A549 (cell line): ENCODE measurements at regions not wholly inside any gene's neighbourhood (a gene's known extent, or its start where the extent isn't known, plus 50 kb on each side); places are given as distances from the start of the nearest gene placed in this dataset.
"Not testable (repeated sequence)": the region's sequence is repeated elsewhere in the genome, so short reads cannot be mapped to it uniquely, and the experiment has no call there.

Source experiments
- ATAC-seq, 2 experiments: fragments of 200-7000 bp in 1 of 2; fragments of >200 bp in 1 of 2; cut with Nextera tagmentation in 1 of 2; cut with Tn5 transposase in 1 of 2; 3 replicates each; pipeline versions ENCODE4 v1.8.0 to v1.9.1; 2018 to 2020; ENCODE audit warnings: mild to moderate bottlenecking in 1 of 2, moderate library complexity in 1 of 2
- CTCF ChIA-PET: fragments of 300-600 bp; sonication (Branson Sonifier 250); formaldehyde crosslinking; extraction: SDS; loops from one replicate; lab custom pipeline; 2021; ENCODE audit warnings: antibody characterized with exemption, inconsistent platforms; lab: Yijun Ruan, JAX
- POLR2A ChIA-PET: fragments of 350-600 bp; formaldehyde crosslinking; extraction: SDS; loops from one replicate; lab custom pipeline; 2021; ENCODE audit warnings: antibody characterized with exemption, inconsistent platforms; lab: Yijun Ruan, JAX
- DNase-seq, 2 experiments: peaks; one replicate each; pipeline versions ENCODE4 v3.0.0 to v3.0.0-alpha.2; 2011 to 2016; ENCODE audit warnings: low read depth in 1 of 2, low spot score in 1 of 2
- FAIRE-seq: peaks from 2 replicates; lab custom pipeline; 2011; peaks lifted over from hg19 to GRCh38; lab: Jason Lieb, UNC
- H3K27ac ChIP-seq, 2 experiments: fragments of >200 bp; sonication (Bioruptor Twin); formaldehyde crosslinking; 3 replicates each; pipeline ENCODE4 v1.5.1; 2016 to 2017
- H3K4me1 ChIP-seq: fragments of >200 bp; sonication (Bioruptor Twin); formaldehyde crosslinking; 3 replicates; pipeline ENCODE4 v1.6.1; 2016
- H3K4me2 ChIP-seq: fragments of >200 bp; sonication (Bioruptor Twin); formaldehyde crosslinking; 3 replicates; pipeline ENCODE4 v1.6.1; 2016
- H3K4me3 ChIP-seq: fragments of >200 bp; sonication (Bioruptor Twin); formaldehyde crosslinking; 3 replicates; pipeline ENCODE4 v1.5.1; 2016
- H3K9me3 ChIP-seq: fragments of >200 bp; sonication (Bioruptor Twin); formaldehyde crosslinking; 3 replicates; pipeline ENCODE4 v1.6.1; 2016
- BHLHE40 ChIP-seq: IDR thresholded peaks from 2 replicates; pipeline ENCODE4 v1.6.1; 2012; ENCODE audit warnings: low read depth, low read length, inconsistent platforms
- CBX2 ChIP-seq: fragments of 200-600 bp; sonication (generic); IDR thresholded peaks from 2 replicates; pipeline ENCODE4 v1.6.1; 2016; ENCODE audit warnings: low read depth, mild to moderate bottlenecking, borderline replicate concordance
- CEBPB ChIP-seq, 2 experiments: fragments of >200 bp in 1 of 2; sonication (Bioruptor Twin) in 1 of 2; formaldehyde crosslinking in 1 of 2; IDR thresholded peaks; 2 replicates each; pipeline ENCODE4 v1.6.1; 2012 to 2016
- EHF ChIP-seq: fragments of 250-450 bp; sonication (Bioruptor Pico); IDR thresholded peaks from 2 replicates; pipeline ENCODE4 v1.5.0; 2020; ENCODE audit warnings: mild to moderate bottlenecking
- EHMT2 ChIP-seq: fragments of 200-600 bp; sonication (generic); IDR thresholded peaks from 2 replicates; pipeline ENCODE4 v1.6.1; 2016; ENCODE audit warnings: antibody characterized with exemption, low read depth, mild to moderate bottlenecking, moderate library complexity
- ESRRA ChIP-seq: fragments of 150-350 bp; IDR thresholded peaks from 2 replicates; pipeline ENCODE4 v1.6.1; 2014; ENCODE audit warnings: mild to moderate bottlenecking, low read length, borderline replicate concordance
- FOXS1 ChIP-seq: fragments of 250-450 bp; sonication (Bioruptor Pico); IDR thresholded peaks from 2 replicates; pipeline ENCODE4 v1.5.0; 2020; ENCODE audit warnings: mild to moderate bottlenecking, moderate library complexity
- GATA3 ChIP-seq: IDR thresholded peaks from 2 replicates; pipeline ENCODE4 v1.6.1; 2012; ENCODE audit warnings: borderline replicate concordance
- HEYL ChIP-seq: fragments of 250-450 bp; sonication (Bioruptor Pico); IDR thresholded peaks from 2 replicates; pipeline ENCODE4 v1.8.0; 2021; ENCODE audit warnings: mild to moderate bottlenecking, moderate library complexity
- HOXB5 ChIP-seq: fragments of 250-450 bp; sonication (Bioruptor Pico); IDR thresholded peaks from 2 replicates; pipeline ENCODE4 v1.5.0; 2020; ENCODE audit warnings: mild to moderate bottlenecking, moderate library complexity
- KDM5A ChIP-seq: fragments of 200-600 bp; sonication (generic); IDR thresholded peaks from 2 replicates; pipeline ENCODE4 v1.6.1; 2016; ENCODE audit warnings: antibody characterized with exemption, mild to moderate bottlenecking
- NFE2L2 ChIP-seq: fragments of 150-350 bp; conservative IDR thresholded peaks from 2 replicates; pipeline ENCODE4 v1.6.1; 2014; ENCODE audit warnings: low read length
- POLR2A ChIP-seq: IDR thresholded peaks from 2 replicates; pipeline ENCODE4 v1.6.1; 2012; ENCODE audit warnings: mild to moderate bottlenecking, low read length
- RARB ChIP-seq: fragments of 250-450 bp; sonication (Bioruptor Pico); IDR thresholded peaks from 2 replicates; pipeline ENCODE4 v1.8.0; 2021; ENCODE audit warnings: mild to moderate bottlenecking, moderate library complexity
- RNF2 ChIP-seq: fragments of 200-600 bp; sonication (generic); IDR thresholded peaks from 2 replicates; pipeline ENCODE4 v1.6.1; 2016; ENCODE audit warnings: low read depth, mild to moderate bottlenecking, antibody characterized with exemption, moderate library complexity, borderline replicate concordance
- SREBF2 ChIP-seq: fragments of 450-650 bp; IDR thresholded peaks from 2 replicates; pipeline ENCODE4 v1.6.1; 2014; ENCODE audit warnings: mild to moderate bottlenecking, moderate library complexity
- TFCP2L1 ChIP-seq: fragments of 250-450 bp; sonication (Bioruptor Pico); IDR thresholded peaks from 2 replicates; pipeline ENCODE4 v1.5.0; 2021; ENCODE audit warnings: mild to moderate bottlenecking
- TP53 ChIP-seq: fragments of 250-450 bp; sonication (Bioruptor Pico); IDR thresholded peaks from 2 replicates; pipeline ENCODE4 v1.5.0; 2021; ENCODE audit warnings: mild to moderate bottlenecking, moderate library complexity
- ZFP36 ChIP-seq: fragments of 450-650 bp; IDR thresholded peaks from 2 replicates; pipeline ENCODE4 v1.6.1; 2014; ENCODE audit warnings: borderline replicate concordance; ENCODE audit not compliant: partially characterized antibody
- ZNF302 ChIP-seq: fragments of 250-450 bp; sonication (Bioruptor Pico); IDR thresholded peaks from 2 replicates; pipeline ENCODE4 v1.9.0; 2021; ENCODE audit warnings: inconsistent platforms, mild to moderate bottlenecking, moderate library complexity
- WGBS: methylation state at CpG from one replicate; pipeline ENCODE4 v1.1.6; 2017; ENCODE audit errors: missing lambda C conversion rate; 5-methylcytosine and 5-hydroxymethylcytosine counted together
- TF ChIP-seq, protein P1 (sequence below): fragments of >200 bp; sonication (Bioruptor Twin); formaldehyde crosslinking; IDR thresholded peaks from 2 replicates; pipeline ENCODE4 v1.6.1; 2016
- TF ChIP-seq, protein P2 (sequence below): fragments of >200 bp; sonication (Bioruptor Twin); formaldehyde crosslinking; IDR thresholded peaks from 3 replicates; pipeline ENCODE4 v1.6.1; 2016

DNA sequence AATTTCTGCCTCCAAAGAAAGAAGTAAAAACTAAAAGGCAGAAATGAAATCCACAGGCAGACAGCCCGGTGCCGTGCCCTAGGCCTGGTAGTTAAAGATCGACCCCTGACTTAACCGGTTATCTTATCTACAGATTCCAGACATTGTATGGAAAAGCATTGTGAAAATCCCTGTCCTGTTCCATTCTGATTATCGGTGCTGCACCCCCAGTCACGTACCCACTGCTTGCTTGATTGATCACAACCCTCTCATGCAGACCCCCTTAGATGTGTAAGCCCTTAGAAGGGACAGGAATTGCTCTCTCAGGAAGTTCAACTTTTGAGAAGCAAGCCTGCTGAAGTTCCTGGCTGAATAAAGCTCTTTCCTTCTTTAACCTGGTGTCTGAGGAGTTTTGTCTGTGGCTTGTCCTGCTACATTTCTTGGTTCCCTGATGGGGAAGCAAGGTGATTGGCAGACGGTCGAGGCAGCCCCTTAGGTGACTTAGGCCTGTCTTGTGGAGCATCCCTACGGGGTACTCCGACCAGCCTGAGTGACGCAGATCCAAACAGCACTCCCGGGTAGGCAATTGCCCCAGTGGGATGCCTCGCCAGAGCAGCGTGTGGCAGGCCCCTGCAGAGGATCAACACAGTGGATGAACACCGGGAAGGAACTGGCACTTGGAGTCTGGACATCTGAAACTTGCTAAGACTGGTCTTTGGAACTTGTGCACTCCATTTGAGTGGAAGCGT lies 111.2 kb upstream of the PPM1J start:
- WGBS = 74% methylated on average over 15 of the region's 16 CpGs
- ATAC-seq (no peak), FAIRE-seq (no peak)

DNA sequence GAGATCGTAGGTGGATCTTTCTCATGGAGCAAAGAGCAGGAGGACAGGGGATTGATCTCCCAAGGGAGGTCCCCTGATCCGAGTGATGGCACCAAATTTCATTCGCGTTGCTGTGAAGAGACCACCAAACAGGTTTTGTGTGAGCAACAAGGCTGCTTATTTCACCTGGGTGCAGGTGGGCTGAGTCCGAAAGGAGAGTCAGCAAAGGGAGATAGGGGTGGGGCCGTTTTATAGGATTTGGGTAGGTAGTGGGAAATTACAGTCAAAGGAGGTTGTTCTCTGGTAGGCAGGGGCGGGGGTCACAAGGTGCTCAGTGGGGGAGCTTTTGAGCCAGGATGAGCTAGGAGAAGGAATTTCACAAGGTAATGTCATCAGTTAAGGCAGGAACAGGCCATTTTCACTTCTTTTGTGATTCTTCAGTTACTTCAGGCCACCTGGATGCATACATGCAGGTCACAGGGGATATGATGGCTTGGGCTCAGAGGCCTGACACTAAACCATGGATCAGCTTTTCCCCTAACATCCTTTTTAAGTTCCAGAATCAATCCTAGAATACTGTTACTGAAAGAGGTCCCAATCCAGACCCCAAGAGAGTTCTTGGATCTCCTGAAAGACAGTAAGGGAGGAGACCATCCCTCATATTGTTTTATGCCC lies 110.6 kb upstream of the PPM1J start:
- CTCF ChIA-PET, POLR2A ChIA-PET, H3K4me1 ChIP-seq, H3K9me3 ChIP-seq, ATAC-seq, FAIRE-seq, H3K27ac ChIP-seq, DNase-seq, H3K4me2 ChIP-seq, H3K4me3 ChIP-seq: not testable (repeated sequence)
- 70% methylated on average over 7 of the region's 7 CpGs for WGBS

More for the DNA sequence above, 111.2 kb upstream of the PPM1J start:
- ChIA-PET POLR2A (no interaction called here), CTCF (no interaction called here)
- H3K27ac ChIP-seq = no peak overlapping the region
- no peak for DNase-seq
- H3K9me3 ChIP-seq = no peaks in the 10 kb centered on the region
- no peaks in the 10 kb centered on the region for H3K4me1 ChIP-seq
- TF ChIP-seq, protein P1, sequence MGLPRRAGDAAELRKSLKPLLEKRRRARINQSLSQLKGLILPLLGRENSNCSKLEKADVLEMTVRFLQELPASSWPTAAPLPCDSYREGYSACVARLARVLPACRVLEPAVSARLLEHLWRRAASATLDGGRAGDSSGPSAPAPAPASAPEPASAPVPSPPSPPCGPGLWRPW = no peak
- TF ChIP-seq POLR2A (no peak), ESRRA (no peak), EHMT2 (no peak), NFE2L2 (no peak), KDM5A (no peak), EHF (CRISPR knock-in tag) (no peak), RARB (CRISPR knock-in tag) (no peak), ZFP36 (no peak)
- TF ChIP-seq, protein P2, sequence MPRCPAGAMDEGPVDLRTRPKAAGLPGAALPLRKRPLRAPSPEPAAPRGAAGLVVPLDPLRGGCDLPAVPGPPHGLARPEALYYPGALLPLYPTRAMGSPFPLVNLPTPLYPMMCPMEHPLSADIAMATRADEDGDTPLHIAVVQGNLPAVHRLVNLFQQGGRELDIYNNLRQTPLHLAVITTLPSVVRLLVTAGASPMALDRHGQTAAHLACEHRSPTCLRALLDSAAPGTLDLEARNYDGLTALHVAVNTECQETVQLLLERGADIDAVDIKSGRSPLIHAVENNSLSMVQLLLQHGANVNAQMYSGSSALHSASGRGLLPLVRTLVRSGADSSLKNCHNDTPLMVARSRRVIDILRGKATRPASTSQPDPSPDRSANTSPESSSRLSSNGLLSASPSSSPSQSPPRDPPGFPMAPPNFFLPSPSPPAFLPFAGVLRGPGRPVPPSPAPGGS = no peak
- no peak overlapping the region for H3K4me3 ChIP-seq
- no peak overlapping the region for H3K4me2 ChIP-seq

DNA sequence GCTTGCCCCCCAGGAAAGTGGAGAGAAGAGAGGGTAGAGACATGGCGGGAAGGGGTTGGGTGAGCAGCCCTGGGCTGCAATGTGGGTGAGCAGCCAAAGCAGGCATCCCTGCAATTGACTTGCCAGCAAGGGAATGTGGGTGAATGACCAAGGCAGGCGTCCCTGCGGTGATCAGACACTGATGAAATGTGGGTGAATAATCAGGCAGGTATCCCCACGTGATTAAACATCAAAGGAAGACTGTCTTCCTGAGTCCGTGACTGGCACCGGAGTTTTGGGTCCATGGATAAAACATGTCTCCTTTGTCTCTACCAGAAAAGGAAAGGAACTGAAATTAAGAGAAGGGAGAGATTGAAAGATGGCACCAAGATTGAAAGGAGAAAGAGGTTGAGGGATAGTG lies 109.9 kb upstream of the PPM1J start:
- H3K4me3 ChIP-seq, FAIRE-seq, POLR2A ChIA-PET, H3K27ac ChIP-seq, H3K9me3 ChIP-seq, CTCF ChIA-PET, ATAC-seq, DNase-seq, H3K4me1 ChIP-seq, H3K4me2 ChIP-seq: not testable (repeated sequence)
- WGBS = 61% methylated on average over 6 of the region's 6 CpGs

DNA sequence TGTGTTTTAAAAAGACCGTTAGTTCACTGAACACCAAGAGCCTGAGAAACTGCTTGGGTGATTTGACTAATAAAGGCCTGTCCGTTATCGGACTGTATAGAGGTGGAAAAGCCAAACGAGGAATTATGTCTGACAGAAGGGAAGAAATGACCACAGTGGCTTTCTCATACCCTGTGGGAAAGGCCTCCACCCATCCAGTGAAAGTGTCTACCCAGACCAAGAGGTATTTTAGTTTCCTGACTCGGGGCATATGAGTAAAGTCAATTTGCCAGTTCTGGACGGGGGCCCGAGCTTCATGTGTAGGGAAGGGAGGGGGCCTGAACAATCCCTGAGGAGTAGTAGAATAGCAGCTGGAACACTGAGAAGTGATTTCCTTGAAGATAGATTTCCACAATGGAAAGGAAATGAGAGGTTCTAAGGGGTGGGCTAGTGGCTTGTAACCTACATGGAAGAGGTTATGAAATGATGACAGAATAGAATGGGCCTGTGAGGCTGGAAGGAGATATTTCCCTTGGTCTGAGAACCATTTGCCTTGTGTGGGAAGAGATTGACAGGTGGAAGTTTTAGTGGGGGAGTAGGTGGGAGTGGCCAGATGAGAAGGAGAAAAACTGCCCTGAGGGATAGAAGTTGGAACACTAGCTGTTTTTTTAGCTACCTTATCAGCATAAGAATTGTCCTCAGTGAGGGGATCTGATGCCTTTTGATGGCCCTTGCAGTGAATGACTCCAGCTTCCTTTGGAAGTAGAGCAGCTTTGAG lies 106.4 kb upstream of the PPM1J start:
- CTCF ChIA-PET = interaction anchor here (0.7 to 2.6 kb wide), 4 partner anchors 9 to 226 kb away, joined by 3 to 7 read pairs (median 4); no protein-coding TSS in a partner anchor
- H3K27ac ChIP-seq, H3K9me3 ChIP-seq, ATAC-seq, DNase-seq, H3K4me3 ChIP-seq, FAIRE-seq, H3K4me1 ChIP-seq, H3K4me2 ChIP-seq, POLR2A ChIA-PET: not testable (repeated sequence)
- 78% methylated on average over 7 of the region's 7 CpGs for WGBS

DNA sequence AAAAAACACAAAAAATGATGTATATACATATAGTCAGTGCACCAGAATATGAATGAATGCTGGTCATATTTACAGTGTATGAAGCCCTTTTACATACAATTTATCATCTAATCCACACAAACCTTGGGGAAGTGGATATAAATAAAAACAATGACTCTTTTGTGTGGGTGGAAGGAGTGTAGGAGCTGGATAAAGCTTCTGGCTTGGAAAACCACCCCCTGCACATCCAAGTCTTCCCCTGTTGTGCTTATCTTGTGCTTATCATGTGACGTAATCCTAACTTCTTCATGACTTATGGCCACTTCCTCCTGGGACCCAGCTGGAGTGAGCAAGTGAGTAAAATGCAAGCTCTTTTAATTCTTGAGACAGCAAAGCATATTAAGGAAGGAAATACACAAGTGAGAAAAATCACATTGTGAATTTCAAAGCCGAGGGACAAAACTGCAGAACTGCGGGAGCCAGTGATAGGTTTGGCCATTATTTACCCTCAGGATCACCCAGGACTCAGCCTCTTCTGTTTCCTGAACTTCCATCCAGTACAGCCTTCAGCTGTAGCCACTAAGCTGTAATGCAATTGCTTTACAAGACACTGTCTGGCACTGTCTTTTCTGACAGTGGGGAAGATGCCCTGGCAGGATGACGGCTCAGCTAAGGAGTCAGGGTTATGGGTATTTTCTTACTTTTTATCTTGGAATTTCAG lies 104.0 kb upstream of the PPM1J start:
- CTCF ChIA-PET = interaction anchor here (1.1 to 3.0 kb wide), 5 partner anchors 9 to 254 kb away, joined by 3 to 16 read pairs (median 3); partner anchors contain the start of genes LRIG2 and SLC16A1
- no peak for ATAC-seq
- Histone ChIP-seq H3K27ac (no peak overlapping the region), H3K4me3 (no peak overlapping the region), H3K9me3 (no peaks in the 10 kb centered on the region), H3K4me1 (no peaks in the 10 kb centered on the region), H3K4me2 (no peak overlapping the region)
- FAIRE-seq = no peak
- POLR2A ChIA-PET = no interaction called here
- WGBS = 62% methylated on average over 4 of the region's 4 CpGs
- DNase-seq = no peak
- TF ChIP-seq RARB (CRISPR knock-in tag) (no peak), ZFP36 (no peak), CEBPB (IDR thresholded peaks at IDR 0.05) (no peak), HEYL (CRISPR knock-in tag) (no peak), HOXB5 (no peak), EHMT2 (no peak), BHLHE40 (no peak), FOXS1 (CRISPR knock-in tag) (no peak), TFCP2L1 (CRISPR knock-in tag) (no peak), GATA3 (no peak), RNF2 (no peak), NFE2L2 (no peak), ZNF302 (CRISPR knock-in tag) (no peak), TP53 (no peak), CBX2 (no peak), SREBF2 (no peak)
- TF ChIP-seq, protein P1 = no peak
